ENCODE measurements at regions not wholly inside any gene's neighbourhood (a gene's known extent, or its start where the extent isn't known, plus 50 kb on each side); places are given as distances from the start of the nearest gene placed in this dataset.

GRCh38 chr12:124381456-124382296, 86.8 kb downstream of the RFLNA start:
- no peak for TF ChIP-seq CTCF (IDR thresholded peaks at IDR 0.05)
- TF ChIP-seq POLR2A (IDR thresholded peaks at IDR 0.05), result no peak
- peak in 2 of 3 donors; percentile 78 to 86 for TF ChIP-seq POLR2AphosphoS5 (IDR thresholded peaks at IDR 0.05)
